K562 (cell line): ENCODE measurements at regions not wholly inside any gene's neighbourhood (a gene's known extent, or its start where the extent isn't known, plus 50 kb on each side); places are given as distances from the start of the nearest gene placed in this dataset.

Experiments used
- ATAC-seq: fragments of 200-7000 bp; cut with Tn5 transposase; 3 replicates; pipeline ENCODE4 v1.9.1; 2020; ENCODE audit warnings: moderate library complexity
- BruUV-seq: library from RNA; stranded (reverse); fragments of 400-500 nt; replicated peaks from 2 replicates; lab custom pipeline; 2021; lab: Mats Ljungman, UMichigan
- CTCF ChIA-PET: fragments of 300-600 bp; formaldehyde crosslinking; extraction: SDS; loops from one replicate; lab custom pipeline; 2021; ENCODE audit warnings: low intra/inter-chr PET ratio; lab: Yijun Ruan, JAX
- POLR2A ChIA-PET: fragments of 300-600, 350-650 bp; sonication (Branson Sonifier 250); formaldehyde crosslinking; extraction: SDS; loops from one replicate; lab custom pipeline; 2021; ENCODE audit warnings: antibody characterized with exemption, inconsistent platforms; lab: Yijun Ruan, JAX
- DNase-seq, 4 experiments: peaks; one replicate each; pipeline versions ENCODE4 v3.0.0 to v3.0.0-alpha.2; 2011 to 2018; ENCODE audit warnings: low spot score in 3 of 4, mixed read lengths in 3 of 4; ENCODE audit errors: extremely low read depth in 1 of 4
- FAIRE-seq: peaks from 2 replicates; lab custom pipeline; 2011; peaks lifted over from hg19 to GRCh38; lab: Jason Lieb, UNC
- H2AFZ ChIP-seq: 2 replicates; pipeline ENCODE4 v1.6.0; 2011; ENCODE audit warnings: low read depth, low read length, control low read depth, inconsistent platforms
- H3K27ac ChIP-seq: fragments of 200-600 bp; 3 replicates; pipeline ENCODE4 v1.8.0; 2011; ENCODE audit warnings: low read depth, mild to moderate bottlenecking, control low read depth, inconsistent platforms, low read length, moderate library complexity, mixed read lengths; ENCODE audit errors: extremely low read depth
- H3K27me3 ChIP-seq, 2 experiments: fragments of 300-600 bp in 1 of 2; 2 replicates in 1 of 2; 3 replicates in 1 of 2; pipeline versions ENCODE4 v1.6.0 to v1.8.0; 2011; ENCODE audit warnings: inconsistent platforms in 2 of 2, low read length in 2 of 2, mild to moderate bottlenecking in 1 of 2, mixed read lengths in 1 of 2, moderate library complexity in 1 of 2; ENCODE audit not compliant: control insufficient read depth in 2 of 2, insufficient read depth in 2 of 2
- H3K36me3 ChIP-seq: fragments of 300-600 bp; 3 replicates; pipeline ENCODE4 v1.8.0; 2011; ENCODE audit warnings: mild to moderate bottlenecking, low read length, inconsistent platforms; ENCODE audit not compliant: control insufficient read depth, insufficient read depth
- H3K4me1 ChIP-seq, 2 experiments: fragments of 200-600 bp in 1 of 2; replicated peaks in 1 of 2; 2 replicates in 1 of 2; 3 replicates in 1 of 2; pipeline versions ENCODE4 v1.5.1 to v1.8.0; 2011; ENCODE audit warnings: inconsistent platforms in 2 of 2, low read length in 2 of 2, mild to moderate bottlenecking in 1 of 2, mixed read lengths in 1 of 2, moderate library complexity in 1 of 2; ENCODE audit not compliant: control insufficient read depth in 2 of 2, insufficient read depth in 2 of 2
- H3K4me2 ChIP-seq: 2 replicates; pipeline ENCODE4 v1.6.1; 2011; ENCODE audit warnings: low read length, control low read depth, inconsistent platforms, mixed read lengths; ENCODE audit not compliant: insufficient read depth
- H3K4me3 ChIP-seq: fragments of 200-600 bp; sonication (generic), shearing (Covaris generic); 2 replicates; pipeline ENCODE4 v1.5.1; 2016; ENCODE audit warnings: control low read depth, inconsistent platforms
- H3K79me2 ChIP-seq: fragments of 200-600 bp; 3 replicates; pipeline ENCODE4 v1.8.0; 2011; ENCODE audit warnings: low read length, inconsistent platforms; ENCODE audit not compliant: control insufficient read depth, insufficient read depth
- H3K9ac ChIP-seq, 2 experiments: 2 replicates each; pipeline versions ENCODE4 v1.6.0 to v1.6.1; 2011; ENCODE audit warnings: low read depth in 2 of 2, low read length in 2 of 2, control low read depth in 1 of 2, inconsistent platforms in 1 of 2, mild to moderate bottlenecking in 1 of 2, mixed read lengths in 1 of 2; ENCODE audit not compliant: insufficient read depth in 1 of 2
- H3K9me1 ChIP-seq: one replicate; pipeline ENCODE4 v1.6.0; 2011; ENCODE audit warnings: inconsistent platforms, mild to moderate bottlenecking, low read length, moderate library complexity; ENCODE audit not compliant: control insufficient read depth, insufficient read depth
- H3K9me3 ChIP-seq: replicated peaks from 2 replicates; pipeline ENCODE4 v1.5.1; 2011; ENCODE audit warnings: low read depth, low read length, inconsistent platforms; ENCODE audit not compliant: control insufficient read depth, insufficient read depth
- H4K20me1 ChIP-seq: replicated peaks from 2 replicates; pipeline ENCODE4 v1.6.1; 2011; ENCODE audit warnings: low read length, inconsistent platforms, mixed read lengths; ENCODE audit not compliant: control insufficient read depth, insufficient read depth
- CREB3 ChIP-seq: fragments of 450-650 bp; conservative IDR thresholded peaks from 2 replicates; pipeline ENCODE4 v1.6.1; 2016; ENCODE audit warnings: missing genetic modification characterization, low read depth, mild to moderate bottlenecking, missing compliant biosample characterization, moderate library complexity
- MBD1 ChIP-seq: fragments of 250-450 bp; sonication (Bioruptor Pico); IDR thresholded peaks from 2 replicates; pipeline ENCODE4 v1.8.0; 2022; ENCODE audit warnings: inconsistent platforms
- NELFE ChIP-seq: IDR thresholded peaks from 2 replicates; pipeline ENCODE4 v1.6.1; 2011; ENCODE audit warnings: mild to moderate bottlenecking; ENCODE audit not compliant: insufficient read depth, insufficient read length
- NKRF ChIP-seq: fragments of 450-650 bp; IDR thresholded peaks from 2 replicates; pipeline ENCODE4 v1.6.1; 2016; ENCODE audit warnings: borderline replicate concordance
- WGBS: fragments of 100-300 bp; shearing (Covaris generic); methylation state at CpG from one replicate; pipeline ENCODE4 v1.1.6; 2016; ENCODE audit warnings: low coverage, mixed read lengths; ENCODE audit not compliant: insufficient coverage; ENCODE audit errors: missing lambda C conversion rate; 5-methylcytosine and 5-hydroxymethylcytosine counted together
- in situ Hi-C: fragments of 300-500 bp; cut with MboI; formaldehyde crosslinking; loops from 4 replicates; pipeline ENCODE4 v1.15.0; 2018; ENCODE audit warnings: inconsistent platforms, mixed read lengths
- intact Hi-C: fragments of 100-400 bp; cut with micrococcal nuclease; formaldehyde crosslinking; loops from 2 replicates; pipeline ENCODE4 v1.14.2; 2022

GRCh38 chr16:54462151-54462651 lies 175.6 kb upstream of the IRX3 start:
- H4K20me1 ChIP-seq = no peaks in the 10 kb centered on the region
- TF ChIP-seq MBD1 (CRISPR knock-in tag) (no peak), NKRF (no peak), NELFE (no peak), CREB3 (tag) (no peak)
- no TSS peak for BruUV-seq
- no peaks in the 10 kb centered on the region for H3K9me3 ChIP-seq
- ChIA-PET CTCF (no interaction called here), POLR2A (interaction anchor here (0.9 kb wide), 1 partner anchor 10 kb away, joined by 3 read pairs; no protein-coding TSS in a partner anchor)
- no peaks in the 10 kb centered on the region for H3K27me3 ChIP-seq
- H3K9me1 ChIP-seq = no peaks in the 10 kb centered on the region
- H2AFZ ChIP-seq = no peak overlapping the region
- no peak overlapping the region for H3K4me2 ChIP-seq
- WGBS = 0% methylated on average over 2 of the region's 2 CpGs
- H3K79me2 ChIP-seq = no peaks in the 10 kb centered on the region
- no peak overlapping the region for H3K9ac ChIP-seq
- no peak overlapping the region for H3K4me3 ChIP-seq
- in situ Hi-C loops = no loop called here
- ATAC-seq = no peak
- DNase-seq = no peak
- no peak overlapping the region for H3K27ac ChIP-seq
- no peaks in the 10 kb centered on the region; a peak in 1 of 5 replicates for H3K4me1 ChIP-seq
- no peak for FAIRE-seq
- no peaks in the 10 kb centered on the region for H3K36me3 ChIP-seq
- intact Hi-C loops = no loop called here
